Esophagus squamous epithelium (tissue), 4 donors: ENCODE measurements at regions not wholly inside any gene's neighbourhood (a gene's known extent, or its start where the extent isn't known, plus 50 kb on each side); places are given as distances from the start of the nearest gene placed in this dataset.

Experiments used
- POLR2A ChIP-seq, 4 donors: fragments of 450-650 bp; IDR thresholded peaks; one replicate each; pipeline ENCODE4 v1.6.1; 2017; ENCODE audit warnings: antibody characterized with exemption in 4 of 4, mild to moderate bottlenecking in 4 of 4, moderate library complexity in 3 of 4
- TF ChIP-seq, protein P1 (sequence below), 6 experiments: fragments of 450-650 bp in 4 of 6; fragments of 200-600 bp in 2 of 6; sonication (generic) in 2 of 6; IDR thresholded peaks; one replicate each; pipeline ENCODE4 v1.5.1; 2016 to 2019; ENCODE audit warnings: antibody characterized with exemption in 6 of 6, mild to moderate bottlenecking in 4 of 6, moderate library complexity in 4 of 6

GRCh38 chr14:27712364-27712763, 1054.2 kb upstream of the FOXG1 start:
- TF ChIP-seq POLR2A (IDR thresholded peaks at IDR 0.05): no peak
- TF ChIP-seq, protein P1, sequence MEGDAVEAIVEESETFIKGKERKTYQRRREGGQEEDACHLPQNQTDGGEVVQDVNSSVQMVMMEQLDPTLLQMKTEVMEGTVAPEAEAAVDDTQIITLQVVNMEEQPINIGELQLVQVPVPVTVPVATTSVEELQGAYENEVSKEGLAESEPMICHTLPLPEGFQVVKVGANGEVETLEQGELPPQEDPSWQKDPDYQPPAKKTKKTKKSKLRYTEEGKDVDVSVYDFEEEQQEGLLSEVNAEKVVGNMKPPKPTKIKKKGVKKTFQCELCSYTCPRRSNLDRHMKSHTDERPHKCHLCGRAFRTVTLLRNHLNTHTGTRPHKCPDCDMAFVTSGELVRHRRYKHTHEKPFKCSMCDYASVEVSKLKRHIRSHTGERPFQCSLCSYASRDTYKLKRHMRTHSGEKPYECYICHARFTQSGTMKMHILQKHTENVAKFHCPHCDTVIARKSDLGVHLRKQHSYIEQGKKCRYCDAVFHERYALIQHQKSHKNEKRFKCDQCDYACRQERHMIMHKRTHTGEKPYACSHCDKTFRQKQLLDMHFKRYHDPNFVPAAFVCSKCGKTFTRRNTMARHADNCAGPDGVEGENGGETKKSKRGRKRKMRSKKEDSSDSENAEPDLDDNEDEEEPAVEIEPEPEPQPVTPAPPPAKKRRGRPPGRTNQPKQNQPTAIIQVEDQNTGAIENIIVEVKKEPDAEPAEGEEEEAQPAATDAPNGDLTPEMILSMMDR (IDR thresholded peaks at IDR 0.05): no peak
